ENCODE measurements at regions not wholly inside any gene's neighbourhood (a gene's known extent, or its start where the extent isn't known, plus 50 kb on each side); places are given as distances from the start of the nearest gene placed in this dataset.

DNA sequence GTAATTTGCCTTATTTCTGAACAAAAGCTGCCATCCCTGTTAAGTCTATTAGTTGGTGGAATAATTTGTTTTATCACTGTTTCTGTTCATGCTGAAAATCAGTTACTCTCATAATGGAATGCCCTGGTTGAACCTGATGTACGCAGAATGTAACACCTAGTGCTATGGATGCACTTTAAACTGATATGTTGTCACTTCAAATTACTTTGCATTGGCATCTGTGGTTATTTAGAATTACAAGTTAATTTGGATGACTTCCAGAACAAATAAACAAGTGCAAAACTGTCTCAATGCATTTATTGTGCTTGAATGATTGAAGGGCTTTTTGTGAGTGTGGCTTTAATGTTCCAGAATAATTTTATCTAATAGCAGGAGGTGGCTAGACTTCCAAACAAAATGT lies 368.2 kb upstream of the SLITRK5 start:
- no peak for TF ChIP-seq POLR2A (IDR thresholded peaks at IDR 0.05)
- TF ChIP-seq, protein P1, sequence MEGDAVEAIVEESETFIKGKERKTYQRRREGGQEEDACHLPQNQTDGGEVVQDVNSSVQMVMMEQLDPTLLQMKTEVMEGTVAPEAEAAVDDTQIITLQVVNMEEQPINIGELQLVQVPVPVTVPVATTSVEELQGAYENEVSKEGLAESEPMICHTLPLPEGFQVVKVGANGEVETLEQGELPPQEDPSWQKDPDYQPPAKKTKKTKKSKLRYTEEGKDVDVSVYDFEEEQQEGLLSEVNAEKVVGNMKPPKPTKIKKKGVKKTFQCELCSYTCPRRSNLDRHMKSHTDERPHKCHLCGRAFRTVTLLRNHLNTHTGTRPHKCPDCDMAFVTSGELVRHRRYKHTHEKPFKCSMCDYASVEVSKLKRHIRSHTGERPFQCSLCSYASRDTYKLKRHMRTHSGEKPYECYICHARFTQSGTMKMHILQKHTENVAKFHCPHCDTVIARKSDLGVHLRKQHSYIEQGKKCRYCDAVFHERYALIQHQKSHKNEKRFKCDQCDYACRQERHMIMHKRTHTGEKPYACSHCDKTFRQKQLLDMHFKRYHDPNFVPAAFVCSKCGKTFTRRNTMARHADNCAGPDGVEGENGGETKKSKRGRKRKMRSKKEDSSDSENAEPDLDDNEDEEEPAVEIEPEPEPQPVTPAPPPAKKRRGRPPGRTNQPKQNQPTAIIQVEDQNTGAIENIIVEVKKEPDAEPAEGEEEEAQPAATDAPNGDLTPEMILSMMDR (IDR thresholded peaks at IDR 0.05), result no peak
